NCI-H1092 (cell line): ENCODE measurements at regions not wholly inside any gene's neighbourhood (a gene's known extent, or its start where the extent isn't known, plus 50 kb on each side); places are given as distances from the start of the nearest gene placed in this dataset.

Source experiments
- DNase-seq: peaks from one replicate; lab custom pipeline; 2025; lab: John Stamatoyannopoulos, UW

DNA sequence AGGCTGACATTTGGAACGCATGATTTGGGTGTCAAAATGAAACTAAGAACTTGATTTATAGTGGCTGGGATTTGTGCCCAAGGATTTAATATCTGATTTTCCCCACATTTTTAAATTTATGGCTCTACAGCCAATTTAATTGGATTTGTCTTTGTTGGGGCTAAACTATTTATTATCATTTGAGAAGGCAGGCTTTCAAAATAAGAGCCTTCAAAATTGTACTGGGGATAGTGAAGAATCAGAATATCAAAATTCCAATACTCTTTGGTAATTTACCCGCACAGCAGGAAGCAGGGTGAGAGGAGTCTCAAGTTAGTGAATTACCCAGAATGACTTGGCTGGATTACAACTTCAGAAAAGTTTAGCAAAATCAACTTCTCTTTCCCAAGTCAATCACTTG lies 278.1 kb downstream of the LRATD1 start:
- no peak for DNase-seq

GRCh38 chr2:14915983-14916382 lies 283.5 kb downstream of the LRATD1 start:
- DNase-seq = no peak

DNA sequence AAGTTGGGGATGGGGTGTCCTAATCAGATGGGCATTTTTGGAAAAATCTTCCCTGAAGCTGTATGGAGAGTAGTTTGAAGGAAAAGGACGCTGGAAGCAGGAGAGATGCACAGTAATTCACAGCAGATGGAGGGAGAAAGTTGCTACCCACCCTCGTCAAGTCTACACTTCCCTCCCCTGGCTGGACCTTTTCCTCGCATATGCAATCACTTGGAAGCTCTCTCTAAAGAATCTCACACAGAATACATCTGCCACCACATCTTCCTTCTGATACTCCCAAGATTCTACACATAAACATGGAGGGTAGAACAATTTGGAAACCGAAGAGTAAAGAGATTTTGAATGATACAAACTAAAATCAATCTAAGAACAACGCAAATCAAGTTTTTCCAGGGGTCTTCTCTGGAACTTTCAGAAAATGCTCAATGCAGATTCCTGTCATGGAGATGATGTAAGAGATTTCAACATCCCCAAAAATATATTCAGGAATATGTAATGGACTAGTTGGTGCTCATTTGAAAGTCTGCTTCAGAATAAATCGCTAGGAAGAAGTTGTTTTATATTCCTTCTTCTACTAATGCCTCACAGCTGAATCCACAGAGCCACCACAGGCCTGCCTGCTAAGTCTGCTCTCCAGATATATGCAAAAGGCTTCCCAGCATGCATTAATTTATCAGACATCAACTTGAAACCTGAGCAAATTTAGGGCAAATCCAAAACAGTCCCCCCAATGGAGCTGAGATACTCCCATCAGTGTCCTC lies 291.5 kb downstream of the LRATD1 start:
- no peak for DNase-seq

DNA sequence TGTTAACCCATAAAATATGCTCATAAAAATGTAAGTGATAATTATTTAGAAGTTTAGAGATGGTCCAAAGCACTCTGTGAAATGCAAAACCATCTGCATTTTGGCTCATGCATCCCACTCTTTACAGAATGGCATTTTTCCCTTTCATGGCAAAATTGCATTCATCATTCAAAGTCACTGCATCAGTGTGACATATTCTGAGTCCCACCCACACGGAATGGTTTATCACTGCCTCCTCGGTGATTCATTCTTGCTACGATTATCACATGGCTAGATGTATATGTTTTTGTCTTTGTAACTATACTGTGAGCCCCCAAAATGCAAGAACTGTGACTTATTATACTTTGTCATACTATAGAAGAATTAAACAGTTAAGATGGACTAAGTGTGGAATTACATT lies 293.0 kb downstream of the LRATD1 start:
- no peak for DNase-seq

DNA sequence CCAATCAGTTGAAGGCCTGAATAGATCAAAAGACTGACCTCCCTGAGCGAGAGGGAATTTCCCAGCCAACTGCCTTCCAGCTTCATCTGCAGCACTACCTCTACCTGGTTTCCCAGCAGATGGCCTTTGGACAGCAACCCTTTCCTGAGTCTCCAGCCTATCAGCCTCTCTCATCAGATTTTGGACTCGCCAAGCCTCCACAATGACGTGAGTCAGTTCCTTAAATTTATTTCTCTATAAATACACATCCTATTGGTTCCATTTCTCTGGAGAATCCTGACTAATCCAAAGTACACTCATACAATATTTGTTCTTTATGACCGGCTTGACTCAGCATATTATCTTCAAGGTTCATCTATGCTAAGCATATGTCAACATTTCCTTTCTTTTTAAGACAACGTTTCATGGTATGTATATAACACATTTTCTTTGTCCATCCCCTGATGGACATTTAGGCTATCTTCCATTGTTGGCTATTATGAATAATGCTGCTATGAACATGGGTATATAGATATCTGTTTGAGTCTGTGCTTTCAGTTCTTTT lies 294.6 kb downstream of the LRATD1 start:
- no peak for DNase-seq

- DNase-seq = no peak
Observed at GRCh38 chr2:14928056-14928455, 295.5 kb downstream of the LRATD1 start.

DNA sequence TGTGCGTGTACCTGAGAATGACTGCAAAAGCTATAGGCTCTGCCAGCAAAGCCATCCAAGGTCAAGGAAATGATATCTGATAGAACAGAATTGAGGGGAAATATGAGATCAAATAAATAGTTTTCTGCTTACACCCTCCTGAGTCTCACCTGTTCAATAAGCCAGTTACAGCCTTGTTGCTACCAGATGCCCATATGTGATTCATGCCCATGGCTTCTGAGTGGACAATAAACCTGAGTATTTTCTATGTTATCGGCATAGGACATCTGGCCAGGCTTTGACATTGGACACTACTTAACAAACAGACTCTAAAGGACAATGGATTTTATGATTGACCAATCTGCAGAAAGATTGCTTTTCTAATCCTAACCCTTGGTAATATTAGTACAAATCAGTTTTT lies 297.9 kb downstream of the LRATD1 start:
- no peak for DNase-seq

GRCh38 chr2:14932285-14932684 lies 299.8 kb downstream of the LRATD1 start:
- DNase-seq = no peak

DNA sequence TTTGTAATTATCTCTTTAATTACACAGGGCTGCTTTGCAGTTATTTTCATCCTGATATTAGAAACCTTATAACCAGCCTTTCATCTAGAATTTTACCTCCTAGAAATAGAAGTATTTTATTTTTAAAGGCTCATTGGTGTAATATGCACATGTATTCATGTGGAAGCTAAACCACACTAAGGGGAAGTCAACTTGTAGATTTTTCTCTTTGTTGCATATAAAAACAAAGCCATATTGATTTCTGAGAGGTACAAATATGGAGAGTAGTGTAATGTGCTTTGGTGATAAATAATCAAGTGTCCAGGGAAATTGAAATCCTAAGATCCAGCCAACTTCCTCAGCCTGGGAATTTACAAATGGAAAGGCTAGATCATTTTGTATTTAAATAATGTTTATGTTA lies 301.2 kb downstream of the LRATD1 start:
- no peak for DNase-seq

- no peak for DNase-seq
Observed at GRCh38 chr2:14936426-14936825, 303.9 kb downstream of the LRATD1 start.

DNA sequence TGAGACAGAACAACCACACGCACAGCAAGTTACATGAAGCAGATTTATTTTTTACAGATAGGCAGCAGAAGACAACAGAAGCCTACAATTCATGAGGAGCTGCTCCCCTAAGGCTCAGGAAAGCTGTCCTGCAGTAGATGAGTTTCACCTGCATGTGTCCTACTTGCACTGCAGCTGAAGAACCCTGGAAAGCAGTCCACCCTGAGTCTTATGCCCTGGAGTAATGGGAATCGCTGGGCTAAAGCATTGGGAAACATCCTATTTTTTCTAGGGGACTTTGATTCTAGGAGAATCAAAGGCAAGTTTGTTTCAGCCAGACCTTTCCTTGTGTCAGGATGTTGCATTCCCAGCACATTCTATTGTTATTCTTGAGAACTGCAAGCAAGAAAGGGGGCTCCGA lies 304.8 kb downstream of the LRATD1 start:
- DNase-seq = no peak

DNA sequence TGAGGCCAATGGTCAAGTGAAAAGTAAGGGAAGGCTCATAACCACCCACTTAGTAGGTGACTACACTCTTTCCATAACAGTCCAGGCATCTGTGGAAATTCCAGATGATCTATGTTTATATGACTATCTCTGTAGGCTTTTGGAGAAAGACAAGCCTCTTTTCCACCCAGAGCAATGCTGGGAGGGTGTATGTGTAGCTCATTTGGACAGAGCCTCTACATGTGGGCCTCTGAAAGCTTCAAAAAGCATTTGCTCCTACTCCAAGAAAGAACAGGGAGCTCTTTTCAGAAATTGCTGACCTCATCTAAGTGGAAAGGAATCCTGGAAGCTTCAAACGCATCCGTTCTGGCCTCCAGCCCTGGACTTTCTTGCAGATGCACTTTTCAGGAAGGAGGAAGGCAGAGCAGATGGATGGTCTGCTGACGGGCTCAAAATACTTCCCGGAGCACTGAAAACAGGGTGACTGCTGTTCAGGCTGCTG lies 308.7 kb downstream of the LRATD1 start:
- no peak for DNase-seq

GRCh38 chr2:14942987-14943386 lies 310.5 kb downstream of the LRATD1 start:
- no peak for DNase-seq

DNA sequence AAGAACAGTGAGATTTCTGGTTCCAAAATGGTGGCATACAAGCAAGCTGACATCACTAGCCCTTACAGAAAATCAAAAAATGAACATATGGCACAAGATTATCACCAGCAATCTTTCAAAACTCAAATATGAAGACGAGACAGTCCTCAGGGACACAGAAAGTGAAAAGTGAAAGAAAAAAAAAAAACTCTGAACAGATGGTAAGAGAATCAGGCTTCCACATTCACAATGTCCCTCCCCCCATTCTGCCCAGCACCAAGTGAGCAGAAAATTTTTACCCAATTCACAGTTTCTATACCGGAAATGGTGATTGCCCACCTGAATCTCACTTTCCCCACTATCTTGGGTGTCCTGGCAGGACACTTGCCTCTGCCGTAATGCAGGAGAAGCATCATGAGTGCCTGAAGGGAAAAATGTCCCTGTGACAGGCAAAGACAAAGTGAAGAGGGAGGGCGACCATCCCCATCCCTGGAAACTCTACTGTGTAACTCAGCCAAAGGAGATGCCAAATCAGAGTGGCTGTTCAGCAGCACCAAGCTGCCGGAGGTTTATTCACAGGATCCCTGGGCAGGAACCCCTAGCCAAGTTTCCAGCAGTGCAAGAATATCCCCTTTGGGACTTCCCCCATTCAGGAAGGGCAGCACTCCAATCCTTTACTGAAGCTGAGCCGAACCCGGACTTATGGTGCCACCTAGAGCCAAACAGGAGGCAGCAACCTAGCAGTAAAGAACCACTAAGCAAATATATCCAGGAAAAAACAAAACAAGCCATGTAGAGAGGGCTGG lies 312.2 kb downstream of the LRATD1 start:
- DNase-seq = no peak

DNA sequence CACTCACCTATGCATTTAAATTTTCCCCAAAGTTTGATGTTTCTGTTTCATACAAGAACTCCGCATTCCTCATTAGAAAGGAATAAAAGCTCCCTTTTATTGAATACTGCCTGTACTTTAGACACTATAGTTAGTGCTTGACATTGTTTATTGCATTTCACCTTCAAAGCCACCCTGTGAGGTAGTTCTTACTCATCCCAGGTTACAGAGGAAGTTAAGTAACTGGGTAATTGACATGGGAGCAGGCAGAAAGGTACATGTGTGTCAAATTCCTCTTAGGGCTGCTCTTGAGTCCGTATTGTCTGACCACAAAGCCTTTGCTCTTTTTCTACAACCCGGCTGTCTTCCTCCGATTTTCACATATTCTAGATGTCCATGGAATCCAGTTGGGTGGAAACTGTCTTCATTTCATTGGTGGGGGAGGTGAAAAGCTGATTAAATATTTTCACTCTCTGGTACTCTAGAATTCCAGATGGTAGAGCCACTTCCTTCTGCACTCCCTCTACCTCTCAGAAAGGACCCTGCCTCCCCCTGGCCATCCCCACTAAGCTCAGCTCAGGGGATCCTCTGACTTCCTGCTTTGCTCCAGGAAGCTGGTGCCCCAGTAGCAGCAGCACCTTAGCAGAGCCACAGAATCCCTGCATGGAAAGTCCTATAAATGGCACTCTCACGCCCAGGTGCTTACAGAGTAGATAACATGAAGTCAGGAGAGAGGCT lies 319.2 kb downstream of the LRATD1 start:
- DNase-seq = no peak

- DNase-seq = no peak
Observed at GRCh38 chr2:14952400-14952963, 320.0 kb downstream of the LRATD1 start.

- DNase-seq = no peak
Observed at GRCh38 chr2:14960686-14961324, 328.3 kb downstream of the LRATD1 start.

- no peak for DNase-seq
Observed at GRCh38 chr2:14967729-14968128, 335.2 kb downstream of the LRATD1 start.

DNA sequence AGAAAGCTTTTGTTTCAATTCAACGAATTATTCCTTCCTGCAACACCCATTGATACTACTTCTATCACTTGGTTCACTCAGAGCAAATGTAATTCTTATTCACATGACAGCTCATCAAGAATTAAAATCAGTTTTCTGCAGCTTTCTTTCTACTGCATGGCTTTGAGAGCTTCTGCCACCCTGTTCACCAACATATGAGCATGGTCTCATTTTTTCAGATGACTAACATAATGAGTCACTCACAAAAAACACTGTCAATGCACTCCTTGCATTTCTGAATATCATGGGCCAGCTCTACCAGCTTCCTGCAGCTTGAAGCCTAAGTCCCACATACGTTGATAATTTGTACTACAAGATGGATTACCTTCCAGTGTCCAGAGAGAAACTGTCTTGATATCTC lies 342.9 kb downstream of the LRATD1 start:
- DNase-seq = no peak

DNA sequence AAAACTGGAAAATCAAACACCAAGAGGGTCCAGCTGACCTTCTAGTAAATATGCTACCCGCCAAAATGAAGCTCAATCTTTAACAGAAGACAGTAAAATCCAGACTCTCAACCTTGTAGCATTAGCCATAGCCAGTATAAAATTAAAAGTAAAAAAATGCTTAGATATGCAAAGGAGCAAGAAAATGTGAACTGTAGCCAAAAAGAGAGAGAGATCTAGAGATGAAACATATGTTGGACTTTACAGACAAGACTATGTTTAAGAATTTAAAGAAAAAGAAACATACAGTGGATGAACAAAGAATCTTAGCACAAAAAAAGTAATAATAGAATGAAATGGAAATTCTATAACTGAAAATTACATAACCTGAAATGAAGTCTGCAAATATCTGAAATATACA lies 344.5 kb downstream of the LRATD1 start:
- no peak for DNase-seq

GRCh38 chr2:14978845-14979244 lies 346.3 kb downstream of the LRATD1 start:
- DNase-seq = no peak

- no peak for DNase-seq
Observed at GRCh38 chr2:14982790-14983189, 350.3 kb downstream of the LRATD1 start.
